T47D (cell line): ENCODE measurements at regions not wholly inside any gene's neighbourhood (a gene's known extent, or its start where the extent isn't known, plus 50 kb on each side); places are given as distances from the start of the nearest gene placed in this dataset.

Source experiments
- DNase-seq, 2 experiments: peaks; one replicate each; pipeline versions ENCODE4 v3.0.0 to v3.0.0-alpha.2; 2011 to 2012; ENCODE audit warnings: low read depth in 1 of 2, low spot score in 1 of 2
- JUND ChIP-seq: IDR thresholded peaks from 2 replicates; pipeline ENCODE4 v1.6.1; 2012; ENCODE audit warnings: low read depth
- in situ Hi-C: cut with HindIII; loops from 2 replicates; pipeline ENCODE4 v1.10.0; 2016; ENCODE audit warnings: low sequenced_read_pairs, low pct_unique_long_range_greater_than_20kb

DNA sequence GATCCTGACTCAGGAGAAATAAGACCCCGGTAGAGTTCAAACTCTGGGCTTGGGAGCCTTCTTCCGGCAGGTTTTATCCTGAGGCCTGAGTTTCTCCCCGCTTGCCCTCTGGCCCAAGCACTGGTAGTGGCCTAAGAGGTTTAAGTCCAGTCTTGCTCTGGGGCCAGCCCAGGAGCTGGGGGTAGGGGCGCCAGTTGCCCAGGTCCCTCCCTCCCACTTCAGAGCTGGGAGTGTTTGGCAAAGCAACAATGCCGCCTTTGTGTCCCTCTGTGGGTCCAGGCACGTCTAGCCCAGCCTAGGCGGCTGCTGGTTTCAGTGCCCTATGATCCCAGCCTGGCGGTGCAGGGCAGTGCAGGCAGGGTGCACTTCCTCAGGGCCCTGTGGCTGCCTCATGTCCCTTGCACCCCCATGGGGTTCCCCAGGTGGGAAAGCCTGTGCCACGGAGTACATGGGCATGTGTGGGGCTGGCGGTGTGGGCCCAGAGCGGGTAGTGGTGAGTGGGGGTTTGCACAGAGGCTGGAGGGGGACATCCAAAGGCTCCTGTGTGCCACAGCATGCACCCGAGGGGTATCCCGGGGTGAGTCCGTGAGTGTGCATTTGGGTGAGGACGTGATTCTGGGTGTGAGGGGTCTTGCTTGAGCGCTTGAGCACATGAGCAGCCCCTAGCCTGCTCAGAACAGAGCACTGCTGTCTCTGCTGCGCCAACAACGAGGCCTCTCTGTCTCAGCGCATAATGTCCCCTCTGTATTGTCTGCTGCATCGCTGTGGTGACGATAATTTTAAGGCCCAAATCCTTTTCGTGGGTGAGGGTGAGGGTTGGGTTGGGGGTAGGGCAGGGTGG lies 61.7 kb upstream of the PSD2 start:
- DNase-seq = no peak
- in situ Hi-C loops = no loop called here
- no peak for TF ChIP-seq JUND

DNA sequence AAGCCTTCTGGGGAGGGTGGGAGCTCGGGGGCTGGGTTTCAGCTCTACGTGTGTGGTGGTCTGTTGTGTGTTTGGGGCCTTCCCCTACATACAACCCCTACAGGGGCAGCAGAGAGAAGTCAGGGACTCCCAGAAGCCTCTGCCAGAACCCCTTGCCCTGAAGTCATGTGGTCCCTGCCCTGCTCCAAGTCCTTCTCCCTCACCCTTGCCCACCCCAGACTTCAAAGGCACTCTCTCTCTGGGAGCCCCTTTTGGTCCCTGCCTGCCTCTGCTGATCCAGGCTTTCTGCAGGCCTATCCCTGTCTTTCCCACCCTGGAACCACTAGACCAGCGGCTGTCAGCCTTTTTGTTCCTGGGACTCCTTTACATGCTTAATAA lies 61.1 kb upstream of the PSD2 start:
- no peak for DNase-seq
- no peak for TF ChIP-seq JUND
- in situ Hi-C loops = no loop called here

DNA sequence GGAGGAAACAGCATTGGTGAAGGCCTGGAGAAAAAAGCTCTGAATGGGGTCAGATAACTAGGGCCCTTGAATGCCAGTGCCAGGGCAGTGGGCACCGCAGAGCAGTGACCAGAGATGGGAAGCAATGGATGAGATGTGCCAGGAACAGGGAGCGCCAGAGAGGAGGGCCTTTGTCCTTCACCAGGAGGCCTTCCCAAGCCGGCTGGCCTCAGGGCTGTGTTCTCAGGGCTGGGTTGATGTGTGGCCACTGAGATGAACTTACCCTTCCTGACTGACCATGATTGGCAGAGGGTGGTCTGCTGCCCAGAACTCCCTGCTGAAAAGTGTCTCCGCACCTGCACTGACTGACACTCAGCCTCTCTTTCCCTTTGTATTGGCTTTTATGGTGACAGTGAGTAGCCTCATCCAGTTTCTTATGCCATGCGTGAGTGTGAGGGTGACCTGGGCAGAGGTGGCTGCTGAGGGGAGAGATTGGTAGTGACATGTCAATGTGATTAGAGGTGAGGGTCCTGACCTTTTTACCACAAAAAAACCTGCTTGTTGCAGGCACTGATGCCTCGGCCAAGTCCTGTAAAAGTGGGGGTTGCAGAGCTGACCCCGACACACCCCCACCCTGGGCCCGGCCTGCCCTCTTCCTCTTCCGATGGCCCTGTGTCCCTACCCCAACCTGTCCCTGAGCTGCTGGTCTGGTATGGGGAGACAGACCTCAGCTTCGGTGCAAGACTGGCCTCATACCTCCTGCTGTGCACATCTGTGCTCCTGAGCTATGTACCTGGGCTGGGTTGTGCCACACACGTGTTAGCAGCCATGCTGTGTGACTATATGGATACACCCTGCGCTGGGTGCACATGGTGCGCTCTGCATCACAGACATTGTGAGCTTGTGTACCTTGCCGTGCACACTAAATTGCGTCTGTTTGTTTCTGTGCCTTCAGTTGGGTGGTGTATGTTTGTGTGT lies 57.1 kb upstream of the PSD2 start:
- no peak for DNase-seq
- no peak for TF ChIP-seq JUND
- in situ Hi-C loops = no loop called here

DNA sequence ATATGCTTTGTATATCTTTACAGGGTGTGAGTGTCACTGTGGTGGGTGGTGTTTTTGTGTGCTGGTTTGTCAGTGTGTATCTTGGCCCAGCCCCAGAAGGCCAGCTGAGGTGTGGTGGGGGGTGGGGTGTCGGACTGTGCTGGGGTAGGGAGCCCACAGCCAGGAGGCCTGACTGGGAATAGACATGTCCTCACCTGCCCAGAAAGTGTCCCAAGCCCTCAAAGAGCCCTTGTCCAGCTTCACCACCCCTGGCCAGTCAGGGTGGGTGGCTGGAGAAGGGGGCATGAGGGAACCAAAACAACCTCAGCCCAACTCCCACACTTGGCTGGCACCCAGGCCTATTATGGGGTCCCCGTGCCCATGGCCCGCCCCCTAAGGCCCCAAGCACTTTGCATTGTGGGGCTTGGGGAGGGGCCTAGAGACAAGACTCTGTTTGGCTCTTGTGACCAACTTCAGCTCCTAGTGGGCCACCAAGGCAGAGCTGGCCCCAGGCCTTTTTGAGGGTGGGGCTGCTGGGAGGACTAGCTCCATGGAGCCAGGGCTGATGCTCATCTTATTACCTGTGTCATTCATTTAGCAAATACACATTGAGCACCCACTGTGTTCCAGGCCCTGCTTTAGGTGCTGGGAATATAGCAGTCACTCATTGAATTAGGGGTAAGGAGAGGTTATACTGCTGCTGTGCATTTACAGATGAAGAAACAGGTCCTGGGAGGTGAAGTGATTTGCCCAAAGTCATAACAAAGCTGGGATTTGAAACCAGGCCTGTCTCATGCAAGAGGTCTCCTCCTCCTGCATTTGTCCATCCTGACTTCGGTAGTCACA lies 56.2 kb upstream of the PSD2 start:
- in situ Hi-C loops = no loop called here
- DNase-seq = no peak

DNA sequence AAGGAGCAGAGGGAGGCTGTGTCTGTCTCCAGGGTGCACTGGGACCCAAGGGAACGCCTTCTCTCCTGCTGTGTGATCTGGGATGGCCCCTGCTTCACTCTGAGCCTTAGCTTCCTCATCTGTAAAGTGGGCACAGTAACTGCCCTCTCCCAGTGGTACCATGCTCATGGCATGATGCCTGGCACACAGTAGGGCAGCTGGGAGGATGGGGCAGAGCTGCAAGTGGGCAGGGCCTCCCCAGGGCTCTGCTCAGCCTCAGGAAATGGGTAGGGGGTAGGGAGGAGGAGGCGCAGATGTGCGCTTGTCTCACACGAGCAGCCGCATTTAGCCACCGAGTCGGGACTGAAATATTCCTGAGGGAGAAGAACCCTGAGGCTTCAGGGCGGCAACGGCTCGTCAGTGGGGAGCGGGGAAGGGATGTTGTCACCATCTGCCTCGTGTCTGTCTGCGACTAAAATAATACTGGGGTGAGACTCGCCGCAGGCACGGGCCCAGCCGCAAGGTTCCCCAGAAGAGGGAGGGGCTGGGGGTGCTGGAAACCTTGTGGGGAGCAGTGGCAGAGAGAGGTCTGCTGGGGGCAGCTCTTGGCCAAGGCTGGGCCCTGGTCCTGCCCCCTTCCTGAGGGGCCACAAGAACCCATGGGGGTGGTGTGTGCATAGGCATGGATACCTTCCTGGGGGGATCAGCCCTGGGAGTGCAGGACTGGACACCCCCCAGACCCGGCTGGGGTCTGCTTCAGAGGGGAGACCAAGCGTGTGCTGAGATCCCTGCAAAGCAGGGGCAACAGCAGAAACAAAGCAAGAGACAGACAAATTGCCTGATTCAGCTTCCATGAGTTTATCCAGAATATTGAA lies 55.2 kb upstream of the PSD2 start:
- in situ Hi-C loops = no loop called here
- no peak for DNase-seq
- TF ChIP-seq JUND = no peak

More for the DNA sequence above, 56.2 kb upstream of the PSD2 start:
- TF ChIP-seq JUND = no peak

DNA sequence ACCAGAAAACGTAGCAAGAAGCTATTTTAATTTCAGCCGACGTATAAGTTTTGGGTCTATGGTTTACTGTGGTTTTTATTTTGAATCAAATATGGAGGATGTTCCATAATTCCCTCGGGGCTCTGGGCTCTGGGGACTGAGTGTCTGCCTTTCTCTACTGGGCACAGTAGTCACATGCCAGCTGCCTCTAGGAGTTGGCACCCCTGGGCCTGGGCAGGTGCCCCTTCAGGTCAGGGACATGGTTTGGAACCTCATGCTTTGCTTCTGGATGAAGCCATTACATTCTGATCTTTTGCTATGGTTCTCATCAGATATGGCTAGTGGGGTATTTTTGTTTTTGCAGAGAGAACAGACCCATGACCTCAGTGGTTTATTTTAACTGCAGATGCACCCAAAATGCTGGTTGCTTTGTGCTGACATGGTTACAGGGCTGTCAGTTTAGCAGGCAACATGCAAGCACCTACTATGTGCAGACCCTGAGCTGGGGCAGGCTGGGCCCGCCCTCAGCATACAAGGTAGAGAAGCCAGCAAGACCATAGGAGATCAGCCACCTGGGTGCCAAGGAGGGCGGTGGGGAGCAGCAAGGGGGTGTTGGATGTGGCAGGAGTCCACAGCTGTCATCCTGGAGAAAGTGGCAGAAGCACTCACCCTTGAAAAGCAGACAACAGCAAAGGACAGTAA lies 54.5 kb upstream of the PSD2 start:
- TF ChIP-seq JUND = no peak
- DNase-seq = no peak
- in situ Hi-C loops = no loop called here

DNA sequence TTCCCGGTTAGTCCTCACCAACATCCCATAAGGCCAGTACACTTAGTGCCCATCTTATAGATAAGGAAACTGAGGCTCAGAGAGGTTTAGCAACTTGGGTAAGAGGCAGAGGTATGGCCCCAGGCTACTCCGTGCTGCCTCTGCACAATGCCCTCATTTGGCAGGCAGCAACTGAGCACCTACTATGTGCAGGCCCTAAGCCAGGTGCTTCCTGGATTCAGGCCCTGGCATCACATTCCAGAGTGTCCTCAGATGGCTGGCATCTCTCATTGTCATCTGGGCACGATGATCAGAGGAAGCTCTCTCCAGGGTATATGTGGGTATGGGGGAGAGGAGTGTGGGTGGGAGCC lies 53.8 kb upstream of the PSD2 start:
- in situ Hi-C loops = no loop called here
- no peak for DNase-seq
- TF ChIP-seq JUND = no peak

DNA sequence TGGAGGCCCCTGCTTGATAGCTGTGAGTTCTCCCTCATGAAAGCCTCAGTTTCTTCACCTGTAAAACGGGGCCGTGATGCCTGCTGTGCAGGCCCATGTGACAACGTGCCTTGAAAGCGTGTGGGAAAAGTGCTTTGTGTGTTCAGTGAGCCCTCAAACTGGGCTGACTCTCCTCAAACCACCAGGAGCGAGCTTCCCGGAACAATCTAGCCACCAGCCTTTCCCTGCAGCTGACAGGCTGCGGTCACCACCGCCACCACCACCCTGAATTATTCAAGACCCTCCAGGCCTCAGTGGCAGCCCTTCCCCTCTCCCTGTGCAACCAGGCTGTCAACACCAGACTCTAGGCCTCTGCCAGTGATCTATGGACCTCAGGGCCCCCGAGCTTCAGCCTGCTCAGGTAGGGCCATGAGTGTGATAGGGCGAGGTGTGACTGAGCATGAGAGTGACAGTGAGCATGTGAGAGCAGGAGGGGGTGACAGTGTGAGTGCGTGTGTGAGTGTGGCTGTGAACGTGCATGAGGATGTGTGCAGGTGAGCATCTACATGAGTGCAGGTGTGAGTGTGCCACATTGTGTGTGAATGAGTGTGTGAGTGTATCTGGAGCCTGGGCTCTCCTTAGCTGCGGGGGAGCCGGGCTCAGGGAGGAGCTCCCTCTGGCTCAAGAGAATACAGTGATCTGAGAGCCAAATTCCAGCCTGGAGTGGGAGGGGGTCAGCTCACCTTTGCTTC lies 53.3 kb upstream of the PSD2 start:
- in situ Hi-C loops = no loop called here
- no peak for DNase-seq
- TF ChIP-seq JUND = no peak

DNA sequence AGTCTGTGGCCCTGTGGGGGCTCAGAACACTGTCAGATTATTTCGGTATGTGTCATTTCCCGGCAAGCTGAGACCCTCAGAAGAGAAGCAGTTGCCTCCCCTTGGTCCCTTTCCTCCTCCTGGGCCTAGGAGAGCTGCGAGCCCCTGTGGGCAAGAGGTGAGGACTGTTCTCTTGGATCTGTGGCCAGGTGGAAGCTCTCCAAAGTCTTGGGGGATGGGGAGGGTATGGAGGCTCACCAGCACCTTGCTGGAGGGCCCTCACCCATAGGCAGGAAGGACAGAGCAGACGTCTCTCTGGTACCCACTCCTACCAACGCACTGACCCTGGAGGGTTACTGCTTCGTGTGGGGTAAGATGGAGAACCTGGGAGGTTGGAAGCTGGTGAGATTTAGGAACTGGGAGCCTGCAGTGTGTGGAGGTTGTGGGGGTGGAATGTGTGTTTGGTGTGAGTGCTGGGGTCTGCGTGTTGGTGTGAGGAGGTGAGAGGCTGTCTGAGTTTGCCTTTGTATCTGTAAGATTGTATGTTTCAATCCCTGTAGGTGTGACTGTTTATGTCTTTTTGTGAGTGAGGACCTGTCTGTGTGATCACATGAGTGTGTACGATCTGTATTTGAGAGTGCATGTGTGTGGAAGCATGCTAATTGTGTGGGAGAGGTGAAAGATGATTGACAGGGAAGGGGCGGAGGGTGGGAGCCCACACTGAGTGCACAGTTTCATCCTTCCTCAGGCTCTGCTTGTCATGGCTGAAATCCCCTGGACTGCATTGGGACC lies 52.4 kb upstream of the PSD2 start:
- no peak for TF ChIP-seq JUND
- in situ Hi-C loops = no loop called here
- no peak for DNase-seq

DNA sequence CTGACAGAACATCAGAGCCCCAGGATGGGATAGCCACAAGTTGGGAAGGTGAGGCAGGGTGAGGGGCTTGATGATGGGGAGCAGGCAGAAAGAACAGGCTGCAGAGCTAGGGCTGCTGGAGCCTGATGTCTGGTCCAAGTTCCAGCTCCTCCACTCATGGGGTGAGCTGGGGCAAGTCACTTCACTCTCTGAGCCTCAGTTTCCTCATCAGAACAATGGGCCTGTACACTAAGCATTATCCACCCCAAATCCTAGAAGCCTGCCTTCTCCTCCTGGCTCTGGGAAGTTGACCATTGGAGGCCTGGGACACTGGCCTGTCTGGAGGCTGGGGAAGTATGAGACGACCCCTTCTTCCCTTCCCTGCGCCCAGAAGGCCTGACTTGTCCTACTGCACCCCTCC lies 51.8 kb upstream of the PSD2 start:
- TF ChIP-seq JUND = no peak
- no peak for DNase-seq
- in situ Hi-C loops = no loop called here
